Left lung (tissue), 4 donors: ENCODE measurements at regions not wholly inside any gene's neighbourhood (a gene's known extent, or its start where the extent isn't known, plus 50 kb on each side); places are given as distances from the start of the nearest gene placed in this dataset.

Experiments
- ATAC-seq: fragments of 200-7000 bp; cut with Tn5 transposase; one replicate; pipeline ENCODE4 v1.9.1; 2020; ENCODE audit warnings: moderate library complexity
- DNase-seq, 4 donors: peaks; one replicate each; pipeline ENCODE4 v3.0.0-alpha.2; 2013 to 2020
- H3K27ac ChIP-seq, 2 donors: fragments of 200-600 bp; sonication (generic) in 1 of 2; one replicate each; pipeline versions ENCODE4 v1.5.0 to v1.8.0; 2020 to 2021
- H3K27me3 ChIP-seq, 2 donors: fragments of 200-600 bp; sonication (generic) in 1 of 2; one replicate each; pipeline versions ENCODE4 v1.5.0 to v1.8.0; 2020 to 2021
- H3K36me3 ChIP-seq, 2 donors: fragments of 200-600 bp; sonication (generic) in 1 of 2; one replicate each; pipeline versions ENCODE4 v1.5.0 to v1.8.0; 2020 to 2021
- H3K4me1 ChIP-seq, 2 donors: fragments of 200-600 bp; one replicate each; pipeline ENCODE4 v1.8.0; 2021
- H3K4me3 ChIP-seq, 2 donors: fragments of 200-600 bp; sonication (generic) in 1 of 2; one replicate each; pipeline versions ENCODE4 v1.5.0 to v1.8.0; 2020 to 2021; ENCODE audit warnings: mild to moderate bottlenecking in 1 of 2
- H3K9me3 ChIP-seq, 2 donors: fragments of 200-600 bp; sonication (generic) in 1 of 2; one replicate each; pipeline versions ENCODE4 v1.5.0 to v1.8.0; 2020 to 2021
- CTCF ChIP-seq, 2 donors: fragments of 200-600 bp; sonication (generic) in 1 of 2; IDR thresholded peaks; one replicate each; pipeline versions ENCODE4 v1.5.0 to v1.8.0; 2021; ENCODE audit warnings: antibody characterized with exemption in 2 of 2
- intact Hi-C, 2 donors: fragments of 100-400 bp; cut with DNase I; formaldehyde crosslinking; loops; one replicate each; pipeline versions ENCODE4 v1.11.2 to v1.14.2; 2022
- donor health status: DM: no; HTN: yes; CAD: no.
- donor health status: DM: no; HTN: no; CAD: no.

- Histone ChIP-seq H3K4me3 (no peak overlapping the region), H3K27ac (no peak overlapping the region), H3K9me3 (no peaks in the 10 kb centered on the region), H3K4me1 (no peaks in the 10 kb centered on the region), H3K36me3 (no peaks in the 10 kb centered on the region), H3K27me3 (no peaks in the 10 kb centered on the region)
- TF ChIP-seq CTCF (IDR thresholded peaks at IDR 0.05), result no peak
- DNase-seq, result no peak
- intact Hi-C loops, result no loop called here
- ATAC-seq, result no peak
These were observed 439.9 kb upstream of the RBMS3 start for GRCh38 chr3:28840976-28841376.

DNA sequence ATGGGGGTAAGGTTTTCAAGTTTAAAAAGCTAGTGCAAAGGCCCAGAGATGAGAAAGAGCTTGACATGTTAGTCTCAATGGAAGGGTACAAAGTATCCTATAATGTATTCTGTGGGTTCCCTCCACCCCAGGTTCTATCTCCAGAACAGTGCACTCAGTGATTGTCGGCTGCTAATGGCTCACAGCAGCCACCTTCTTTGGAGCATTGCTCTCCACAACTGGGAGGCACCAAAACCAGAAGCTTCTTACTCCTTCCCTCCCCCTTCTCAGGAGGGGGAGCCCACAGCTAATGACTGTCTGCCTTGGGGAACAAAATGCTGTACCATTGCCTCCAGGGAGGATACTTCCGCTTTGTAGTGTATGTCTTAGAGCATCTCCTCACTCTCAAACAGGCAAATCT, 439.4 kb upstream of the RBMS3 start:
- DNase-seq, result no peak
- Histone ChIP-seq H3K4me3 (no peak overlapping the region), H3K27ac (no peak overlapping the region), H3K36me3 (no peaks in the 10 kb centered on the region), H3K27me3 (no peaks in the 10 kb centered on the region), H3K9me3 (no peaks in the 10 kb centered on the region), H3K4me1 (no peaks in the 10 kb centered on the region)
- no peak for TF ChIP-seq CTCF (IDR thresholded peaks at IDR 0.05)
- intact Hi-C loops, result no loop called here
- no peak for ATAC-seq

GRCh38 chr3:28844298-28845005, 436.4 kb upstream of the RBMS3 start:
- Histone ChIP-seq H3K9me3 (no peaks in the 10 kb centered on the region), H3K4me1 (no peaks in the 10 kb centered on the region), H3K27me3 (no peaks in the 10 kb centered on the region), H3K27ac (no peak overlapping the region), H3K36me3 (no peaks in the 10 kb centered on the region), H3K4me3 (no peak overlapping the region)
- intact Hi-C loops, result no loop called here
- no peak for TF ChIP-seq CTCF (IDR thresholded peaks at IDR 0.05)
- DNase-seq, result no peak
- ATAC-seq, result no peak

DNA sequence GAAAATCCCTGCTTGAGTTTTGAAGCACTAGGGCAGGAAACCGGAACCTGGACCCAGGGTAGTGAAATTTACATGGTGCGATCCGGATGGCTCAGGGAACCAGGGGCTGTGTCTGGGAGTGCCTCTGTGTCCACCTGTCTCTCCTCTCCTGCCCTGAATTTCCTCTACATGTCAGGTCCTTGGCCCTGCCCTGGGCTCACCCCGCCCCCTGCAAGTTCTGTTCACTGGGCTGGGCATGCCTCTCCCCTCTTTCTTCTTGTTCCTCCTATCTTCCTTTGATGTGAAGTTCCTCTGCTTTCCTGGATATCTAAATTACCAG, 435.9 kb upstream of the RBMS3 start:
- no peak overlapping the region for H3K4me3 ChIP-seq
- ATAC-seq (no peak), DNase-seq (no peak)
- no peak for TF ChIP-seq CTCF (IDR thresholded peaks at IDR 0.05)
- no peaks in the 10 kb centered on the region for H3K27me3 ChIP-seq
- H3K27ac ChIP-seq, result no peak overlapping the region
- H3K4me1 ChIP-seq, result no peaks in the 10 kb centered on the region
- no peaks in the 10 kb centered on the region for H3K9me3 ChIP-seq
- no peaks in the 10 kb centered on the region for H3K36me3 ChIP-seq
- intact Hi-C loops, result no loop called here

DNA sequence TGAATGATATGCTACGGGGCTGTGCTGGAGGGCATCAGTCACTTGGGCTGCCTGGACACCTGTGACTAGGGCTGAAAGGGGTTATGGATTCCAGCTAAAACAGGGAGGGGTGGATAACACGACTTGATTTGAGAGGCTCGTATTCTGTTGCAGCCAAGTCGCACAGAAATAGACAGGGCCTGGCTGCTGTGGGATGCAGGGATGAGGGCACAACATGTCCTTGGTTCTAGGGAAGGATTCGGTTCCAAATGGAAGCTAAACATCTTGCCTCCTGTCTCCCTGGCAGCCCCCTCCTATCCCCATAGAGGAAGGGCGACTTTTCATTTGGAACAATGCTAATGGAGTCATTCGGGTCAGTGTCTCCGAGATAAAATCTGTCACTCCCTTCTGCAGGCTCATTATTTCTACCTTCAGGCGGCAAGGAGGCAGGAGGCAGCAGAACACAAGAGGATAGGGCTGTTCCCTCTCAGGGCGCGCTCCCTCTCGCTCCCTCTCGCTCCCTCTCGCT, 433.8 kb upstream of the RBMS3 start:
- intact Hi-C loops, result no loop called here
- no peak for TF ChIP-seq CTCF (IDR thresholded peaks at IDR 0.05)
- no peak overlapping the region for H3K4me3 ChIP-seq
- ATAC-seq (no peak), DNase-seq (no peak)
- no peaks in the 10 kb centered on the region for H3K27me3 ChIP-seq
- H3K36me3 ChIP-seq, result no peaks in the 10 kb centered on the region
- H3K4me1 ChIP-seq, result no peaks in the 10 kb centered on the region
- no peaks in the 10 kb centered on the region for H3K9me3 ChIP-seq
- no peak overlapping the region for H3K27ac ChIP-seq
